Right lobe of liver (tissue), 4 donors: ENCODE measurements at regions not wholly inside any gene's neighbourhood (a gene's known extent, or its start where the extent isn't known, plus 50 kb on each side); places are given as distances from the start of the nearest gene placed in this dataset.

Experiments used
- CTCF ChIP-seq, 4 donors: fragments of 200-600 bp in 3 of 4; fragments of 450-650 bp in 1 of 4; IDR thresholded peaks; one replicate each; pipeline versions ENCODE4 v1.5.1 to v1.8.0; 2016 to 2022; ENCODE audit warnings: antibody characterized with exemption in 4 of 4, mild to moderate bottlenecking in 2 of 4
- POLR2A ChIP-seq: fragments of 450-650 bp; IDR thresholded peaks from one replicate; pipeline ENCODE4 v1.6.1; 2017; ENCODE audit warnings: antibody characterized with exemption, mild to moderate bottlenecking
- donor health status: DM: no; HTN: no; CAD: no.
- donor health status: DM: no; HTN: no; CAD: no.
- donor health status: DM: no; HTN: yes; CAD: no.

- TF ChIP-seq CTCF (IDR thresholded peaks at IDR 0.05) (no peak), POLR2A (no peak)
Observed at GRCh38 chr20:52722926-52723688, 249.1 kb upstream of the TSHZ2 start.
